CD4-positive, alpha-beta T cell (primary cell): ENCODE measurements at regions not wholly inside any gene's neighbourhood (a gene's known extent, or its start where the extent isn't known, plus 50 kb on each side); places are given as distances from the start of the nearest gene placed in this dataset.

ENCODE experiments used
- ATAC-seq: fragments of 200-7000 bp; cut with Tn5 transposase; one replicate; pipeline ENCODE4 v1.10.0; 2022; ENCODE audit warnings: mild to moderate bottlenecking; ENCODE audit not compliant: poor library complexity
- CTCF ChIA-PET: fragments of 350-600 bp; sonication (Branson Sonifier 250); formaldehyde crosslinking; loops from one replicate; lab custom pipeline; 2021; ENCODE audit warnings: antibody characterized with exemption, inconsistent platforms; lab: Charles Lee
- POLR2A ChIA-PET: fragments of 350-600 bp; sonication (Branson Sonifier 250); formaldehyde crosslinking; loops from one replicate; lab custom pipeline; 2021; ENCODE audit warnings: antibody characterized with exemption, inconsistent platforms; lab: Charles Lee
- DNase-seq, 14 experiments: peaks; one replicate each; pipeline ENCODE4 v3.0.0-alpha.2; 2013 to 2020; ENCODE audit warnings: mixed read lengths in 2 of 14
- H3K27ac ChIP-seq, 2 donors: one replicate each; pipeline versions ENCODE4 v1.5.1 to v1.7.0; 2013; ENCODE audit warnings: low read length in 2 of 2, low read depth in 1 of 2, mild to moderate bottlenecking in 1 of 2
- H3K27me3 ChIP-seq, 2 experiments: 1 replicate in 1 of 2; 2 replicates in 1 of 2; pipeline versions ENCODE4 v1.6.1 to v1.7.0; 2013; ENCODE audit warnings: low read length in 2 of 2, control low read depth in 1 of 2, mild to moderate bottlenecking in 1 of 2, moderate library complexity in 1 of 2; ENCODE audit not compliant: insufficient read depth in 2 of 2, control insufficient read depth in 1 of 2
- H3K36me3 ChIP-seq: one replicate; pipeline ENCODE4 v1.6.1; 2013; ENCODE audit warnings: low read length, control low read depth; ENCODE audit not compliant: insufficient read depth
- H3K4me1 ChIP-seq: one replicate; pipeline ENCODE4 v1.6.1; 2013; ENCODE audit warnings: low read length, control low read depth; ENCODE audit not compliant: insufficient read depth
- H3K4me3 ChIP-seq: one replicate; pipeline ENCODE4 v1.5.1; 2013; ENCODE audit warnings: mild to moderate bottlenecking, low read length, moderate library complexity
- H3K9me3 ChIP-seq, 2 experiments: 1 replicate in 1 of 2; 2 replicates in 1 of 2; pipeline versions ENCODE4 v1.6.1 to v1.7.0; 2013; ENCODE audit warnings: low read length in 2 of 2, mild to moderate bottlenecking in 2 of 2, control low read depth in 1 of 2, moderate library complexity in 1 of 2; ENCODE audit not compliant: control insufficient read depth in 1 of 2, insufficient read depth in 1 of 2
- H3K27ac Mint-ChIP-seq: one replicate; pipeline ENCODE4 v1.8.0; 2020; ENCODE audit warnings: mixed read lengths
- H3K27me3 Mint-ChIP-seq: one replicate; pipeline ENCODE4 v1.8.0; 2021; ENCODE audit warnings: mixed read lengths
- H3K36me3 Mint-ChIP-seq: one replicate; pipeline ENCODE4 v1.8.0; 2021; ENCODE audit warnings: low read depth, mixed read lengths
- H3K4me1 Mint-ChIP-seq: one replicate; pipeline ENCODE4 v1.8.0; 2021; ENCODE audit warnings: low read depth, mixed read lengths
- H3K4me3 Mint-ChIP-seq: one replicate; pipeline ENCODE4 v1.8.0; 2020; ENCODE audit warnings: mild to moderate bottlenecking, mixed read lengths
- H3K9me3 Mint-ChIP-seq: one replicate; pipeline ENCODE4 v1.8.0; 2020; ENCODE audit warnings: mixed read lengths
- CTCF ChIP-seq: fragments of 200-600 bp; IDR thresholded peaks from one replicate; pipeline ENCODE4 v1.8.0; 2022; ENCODE audit warnings: antibody characterized with exemption, mild to moderate bottlenecking
- intact Hi-C, 2 experiments: fragments of 100-400 bp; cut with DNase I in 1 of 2; cut with micrococcal nuclease in 1 of 2; formaldehyde crosslinking; loops; one replicate each; pipeline versions ENCODE4 v1.15.1 to v1.9.0; 2023 to 2025; cut with DNase I, micrococcal nuclease

GRCh38 chr15:81469154-81469553 lies 95.1 kb upstream of the TMC3 start:
- Histone ChIP-seq H3K27ac (no peak overlapping the region), H3K27me3 (peaks cover 3 to 7% of the 10 kb centered on the region in 2 experiments), H3K9me3 (no peaks in the 10 kb centered on the region), H3K36me3 (no peaks in the 10 kb centered on the region), H3K4me3 (no peak overlapping the region), H3K4me1 (no peaks in the 10 kb centered on the region)
- Mint-ChIP-seq H3K36me3 (peaks cover 10% of the 10 kb centered on the region), H3K27me3 (peaks cover 32% of the 10 kb centered on the region), H3K4me1 (no peaks in the 10 kb centered on the region), H3K4me3 (no peak overlapping the region), H3K27ac (no peak overlapping the region), H3K9me3 (peaks cover 7% of the 10 kb centered on the region)
- no peak for DNase-seq
- no peak for TF ChIP-seq CTCF
- intact Hi-C loops, result no loop called here
- CTCF ChIA-PET, result no interaction called here
- POLR2A ChIA-PET, result no interaction called here
- ATAC-seq, result no peak

GRCh38 chr15:81466741-81467140 lies 92.7 kb upstream of the TMC3 start:
- intact Hi-C loops, result no loop called here
- Histone ChIP-seq H3K4me3 (no peak overlapping the region), H3K27ac (no peak overlapping the region), H3K27me3 (peaks cover 3 to 7% of the 10 kb centered on the region in 2 experiments), H3K4me1 (no peaks in the 10 kb centered on the region), H3K9me3 (peaks cover 0 to 13% of the 10 kb centered on the region in 2 experiments), H3K36me3 (no peaks in the 10 kb centered on the region)
- TF ChIP-seq CTCF, result no peak
- DNase-seq (no peak), ATAC-seq (no peak)
- Mint-ChIP-seq H3K9me3 (peaks cover 18% of the 10 kb centered on the region), H3K4me1 (no peaks in the 10 kb centered on the region), H3K4me3 (no peak overlapping the region), H3K27ac (no peak overlapping the region), H3K27me3 (peaks cover 24% of the 10 kb centered on the region), H3K36me3 (peaks cover 17% of the 10 kb centered on the region)
- ChIA-PET CTCF (no interaction called here), POLR2A (no interaction called here)

GRCh38 chr15:81454024-81454423 lies 80.0 kb upstream of the TMC3 start:
- intact Hi-C loops, result no loop called here
- Histone ChIP-seq H3K27ac (no peak overlapping the region), H3K36me3 (no peaks in the 10 kb centered on the region), H3K4me3 (no peak overlapping the region), H3K9me3 (peaks cover 3 to 4% of the 10 kb centered on the region in 2 experiments), H3K4me1 (no peaks in the 10 kb centered on the region), H3K27me3 (no peaks in the 10 kb centered on the region)
- ATAC-seq (no peak), DNase-seq (no peak)
- TF ChIP-seq CTCF, result no peak
- H3K27me3 Mint-ChIP-seq, result no peaks in the 10 kb centered on the region
- ChIA-PET CTCF (no interaction called here), POLR2A (no interaction called here)
- H3K9me3 Mint-ChIP-seq, result peaks cover 3% of the 10 kb centered on the region
- peaks cover 10% of the 10 kb centered on the region for H3K4me1 Mint-ChIP-seq
- H3K4me3 Mint-ChIP-seq, result no peak overlapping the region
- H3K36me3 Mint-ChIP-seq, result no peaks in the 10 kb centered on the region
- H3K27ac Mint-ChIP-seq, result no peak overlapping the region
